Right lobe of liver (tissue), 4 donors: ENCODE measurements at regions not wholly inside any gene's neighbourhood (a gene's known extent, or its start where the extent isn't known, plus 50 kb on each side); places are given as distances from the start of the nearest gene placed in this dataset.

Experiments used
- POLR2A ChIP-seq: fragments of 450-650 bp; IDR thresholded peaks from one replicate; pipeline ENCODE4 v1.6.1; 2017; ENCODE audit warnings: antibody characterized with exemption, mild to moderate bottlenecking
- TF ChIP-seq, protein P1 (sequence below), 4 donors: fragments of 200-600 bp in 3 of 4; fragments of 450-650 bp in 1 of 4; IDR thresholded peaks; one replicate each; pipeline versions ENCODE4 v1.5.1 to v1.8.0; 2016 to 2022; ENCODE audit warnings: antibody characterized with exemption in 4 of 4, mild to moderate bottlenecking in 2 of 4
- donor health status: DM: no; HTN: no; CAD: no.
- donor health status: DM: no; HTN: no; CAD: no.
- donor health status: DM: no; HTN: yes; CAD: no.

DNA sequence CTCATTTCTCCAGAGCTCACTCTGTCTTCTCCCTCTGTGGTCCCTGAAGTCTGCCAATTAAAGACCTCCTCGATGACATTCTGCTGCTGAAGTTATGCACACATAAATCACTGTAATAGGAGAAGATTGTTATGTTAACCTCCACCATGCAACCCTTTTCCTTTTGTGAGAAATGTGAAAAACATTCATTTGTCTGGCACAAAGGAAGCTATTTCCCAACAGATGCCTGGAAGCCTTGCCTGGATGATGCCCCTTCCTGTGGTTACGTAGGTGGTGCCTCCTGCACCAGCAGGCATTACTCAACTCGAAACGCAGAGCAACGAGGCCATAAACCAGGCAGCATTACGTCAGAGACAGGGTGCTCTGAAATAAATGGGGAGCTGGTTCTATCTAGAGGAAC, 327.4 kb upstream of the ZNF507 start:
- TF ChIP-seq, protein P1, sequence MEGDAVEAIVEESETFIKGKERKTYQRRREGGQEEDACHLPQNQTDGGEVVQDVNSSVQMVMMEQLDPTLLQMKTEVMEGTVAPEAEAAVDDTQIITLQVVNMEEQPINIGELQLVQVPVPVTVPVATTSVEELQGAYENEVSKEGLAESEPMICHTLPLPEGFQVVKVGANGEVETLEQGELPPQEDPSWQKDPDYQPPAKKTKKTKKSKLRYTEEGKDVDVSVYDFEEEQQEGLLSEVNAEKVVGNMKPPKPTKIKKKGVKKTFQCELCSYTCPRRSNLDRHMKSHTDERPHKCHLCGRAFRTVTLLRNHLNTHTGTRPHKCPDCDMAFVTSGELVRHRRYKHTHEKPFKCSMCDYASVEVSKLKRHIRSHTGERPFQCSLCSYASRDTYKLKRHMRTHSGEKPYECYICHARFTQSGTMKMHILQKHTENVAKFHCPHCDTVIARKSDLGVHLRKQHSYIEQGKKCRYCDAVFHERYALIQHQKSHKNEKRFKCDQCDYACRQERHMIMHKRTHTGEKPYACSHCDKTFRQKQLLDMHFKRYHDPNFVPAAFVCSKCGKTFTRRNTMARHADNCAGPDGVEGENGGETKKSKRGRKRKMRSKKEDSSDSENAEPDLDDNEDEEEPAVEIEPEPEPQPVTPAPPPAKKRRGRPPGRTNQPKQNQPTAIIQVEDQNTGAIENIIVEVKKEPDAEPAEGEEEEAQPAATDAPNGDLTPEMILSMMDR (IDR thresholded peaks at IDR 0.05): no peak
- TF ChIP-seq POLR2A: no peak
